GM12878 (cell line): ENCODE measurements at regions not wholly inside any gene's neighbourhood (a gene's known extent, or its start where the extent isn't known, plus 50 kb on each side); places are given as distances from the start of the nearest gene placed in this dataset.
"Not testable (repeated sequence)": the region's sequence is repeated elsewhere in the genome, so short reads cannot be mapped to it uniquely, and the experiment has no call there.

Source experiments
- ATAC-seq: fragments of 200-7000 bp; cut with Tn5 transposase; 3 replicates; pipeline ENCODE4 v1.9.1; 2020; ENCODE audit warnings: mild to moderate bottlenecking, moderate library complexity
- BruUV-seq: library from RNA; stranded (reverse); fragments of 400-500 nt; replicated peaks from 2 replicates; lab custom pipeline; 2021; lab: Mats Ljungman, UMichigan
- CTCF ChIA-PET: fragments of 300-600 bp; sonication (Branson Sonifier 250); formaldehyde crosslinking; extraction: SDS; loops from one replicate; lab custom pipeline; 2021; ENCODE audit warnings: inconsistent platforms; lab: Yijun Ruan, JAX
- POLR2A ChIA-PET: fragments of 350-600 bp; formaldehyde crosslinking; extraction: SDS; loops from one replicate; lab custom pipeline; 2021; ENCODE audit warnings: inconsistent platforms; lab: Charles Lee
- RAD21 ChIA-PET: fragments of 300-600 bp; sonication (Branson Sonifier 250); formaldehyde crosslinking; loops from one replicate; lab custom pipeline; 2023; ENCODE audit warnings: antibody characterized with exemption; ENCODE audit not compliant: unreplicated experiment; lab: Charles Lee
- SMC1A ChIA-PET: fragments of 300-600 bp; sonication (Branson Sonifier 250); formaldehyde crosslinking; loops from one replicate; lab custom pipeline; 2023; ENCODE audit not compliant: unreplicated experiment, uncharacterized antibody; lab: Charles Lee
- DNase-seq: peaks from one replicate; pipeline ENCODE4 v3.0.0-alpha.2; 2011; ENCODE audit warnings: low read depth, low spot score
- FAIRE-seq: peaks from 3 replicates; lab custom pipeline; 2011; peaks lifted over from hg19 to GRCh38; lab: Jason Lieb, UNC
- H2AFZ ChIP-seq: 2 replicates; pipeline ENCODE4 v1.6.0; 2011; ENCODE audit warnings: low read depth, low read length, control low read depth; ENCODE audit not compliant: control insufficient read depth
- H3K27ac ChIP-seq: 2 replicates; pipeline ENCODE4 v1.5.1; 2011; ENCODE audit warnings: control low read depth; ENCODE audit not compliant: control insufficient read depth, insufficient read depth
- H3K27me3 ChIP-seq, 2 experiments: replicated peaks in 1 of 2; 2 replicates each; pipeline versions ENCODE4 v1.6.0 to v1.6.1; 2011; ENCODE audit warnings: low read length in 1 of 2; ENCODE audit not compliant: control insufficient read depth in 2 of 2, insufficient read depth in 2 of 2
- H3K36me3 ChIP-seq, 2 experiments: 2 replicates each; pipeline ENCODE4 v1.5.1; 2011; ENCODE audit warnings: low read length in 1 of 2; ENCODE audit not compliant: control insufficient read depth in 2 of 2, insufficient read depth in 2 of 2
- H3K4me1 ChIP-seq: 2 replicates; pipeline ENCODE4 v1.6.1; 2011; ENCODE audit warnings: mild to moderate bottlenecking, low read length, moderate library complexity, mixed read lengths; ENCODE audit not compliant: control insufficient read depth, insufficient read depth
- H3K4me2 ChIP-seq: 2 replicates; pipeline ENCODE4 v1.6.0; 2011; ENCODE audit warnings: control low read depth; ENCODE audit not compliant: control insufficient read depth, insufficient read depth
- H3K4me3 ChIP-seq: fragments of 200-600 bp; sonication (generic); 2 replicates; pipeline ENCODE4 v1.5.1; 2016
- H3K79me2 ChIP-seq: 2 replicates; pipeline ENCODE4 v1.6.0; 2011; ENCODE audit warnings: low read length; ENCODE audit not compliant: control insufficient read depth, insufficient read depth
- H3K9ac ChIP-seq: 2 replicates; pipeline ENCODE4 v1.8.0; 2011; ENCODE audit warnings: low read length, control low read depth, mixed read lengths; ENCODE audit not compliant: control insufficient read depth, insufficient read depth
- H3K9me3 ChIP-seq: replicated peaks from 3 replicates; pipeline ENCODE4 v1.5.1; 2011; ENCODE audit warnings: mild to moderate bottlenecking, low read length; ENCODE audit not compliant: control insufficient read depth, insufficient read depth
- H4K20me1 ChIP-seq: 2 replicates; pipeline ENCODE4 v1.6.0; 2011; ENCODE audit not compliant: control insufficient read depth, insufficient read depth
- BHLHE40 ChIP-seq, 2 experiments: fragments of 450-650 bp in 1 of 2; IDR thresholded peaks; 2 replicates each; pipeline ENCODE4 v1.6.1; 2011 to 2017; ENCODE audit warnings: low read depth in 2 of 2, borderline replicate concordance in 1 of 2, improper control_type of control experiment in 1 of 2, low read length in 1 of 2, mild to moderate bottlenecking in 1 of 2
- CHD1 ChIP-seq: IDR thresholded peaks from 2 replicates; pipeline ENCODE4 v1.6.1; 2012; ENCODE audit warnings: low read depth, low read length, improper control_type of control experiment
- CREM ChIP-seq: IDR thresholded peaks from 2 replicates; pipeline ENCODE4 v1.6.1; 2014; ENCODE audit warnings: antibody characterized with exemption, low read depth
- ELK1 ChIP-seq: IDR thresholded peaks from 2 replicates; pipeline ENCODE4 v1.6.1; 2012; ENCODE audit warnings: low read depth, low read length, improper control_type of control experiment
- IKZF2 ChIP-seq, 2 experiments: fragments of 450-650 bp; IDR thresholded peaks; 2 replicates each; pipeline ENCODE4 v1.6.1; 2017; ENCODE audit warnings: mild to moderate bottlenecking in 2 of 2, moderate library complexity in 2 of 2
- IRF4 ChIP-seq: IDR thresholded peaks from 2 replicates; pipeline ENCODE4 v1.6.1; 2011; ENCODE audit warnings: low read depth, low read length
- NR2C2 ChIP-seq: IDR thresholded peaks from 2 replicates; pipeline ENCODE4 v1.6.1; 2011; ENCODE audit warnings: borderline replicate concordance, low read depth; ENCODE audit not compliant: control insufficient read depth, insufficient read length
- POLR2AphosphoS2 ChIP-seq: IDR thresholded peaks from 2 replicates; pipeline ENCODE4 v1.6.1; 2011; ENCODE audit warnings: low read depth, mild to moderate bottlenecking, low read length, improper control_type of control experiment, moderate library complexity
- RB1 ChIP-seq: fragments of 450-650 bp; formaldehyde crosslinking; IDR thresholded peaks from 2 replicates; pipeline ENCODE4 v1.6.1; 2017; ENCODE audit warnings: mild to moderate bottlenecking, borderline replicate concordance
- SMARCA5 ChIP-seq: fragments of 450-650 bp; IDR thresholded peaks from 2 replicates; pipeline ENCODE4 v1.6.1; 2017; ENCODE audit warnings: mild to moderate bottlenecking
- SP1 ChIP-seq: IDR thresholded peaks from one replicate; pipeline ENCODE4 v1.6.1; 2011; ENCODE audit warnings: low read depth, low read length
- TAF1 ChIP-seq: IDR thresholded peaks from 2 replicates; pipeline ENCODE4 v1.6.1; 2011; ENCODE audit warnings: mild to moderate bottlenecking, low read depth, low read length, borderline replicate concordance
- TCF3 ChIP-seq: IDR thresholded peaks from 2 replicates; pipeline ENCODE4 v1.6.1; 2012; ENCODE audit warnings: low read depth, mild to moderate bottlenecking, low read length, borderline replicate concordance; ENCODE audit not compliant: insufficient read depth
- USF2 ChIP-seq: IDR thresholded peaks from 2 replicates; pipeline ENCODE4 v1.6.1; 2011; ENCODE audit warnings: low read depth, low read length, improper control_type of control experiment, borderline replicate concordance
- ZNF207 ChIP-seq: fragments of 450-650 bp; IDR thresholded peaks from 2 replicates; pipeline ENCODE4 v1.6.1; 2014; ENCODE audit warnings: antibody characterized with exemption, mild to moderate bottlenecking, borderline replicate concordance
- ZNF274 ChIP-seq: IDR thresholded peaks from one replicate; pipeline ENCODE4 v1.8.0; 2011; ENCODE audit not compliant: insufficient read length, insufficient read depth
- ZNF622 ChIP-seq: fragments of 450-650 bp; IDR thresholded peaks from 2 replicates; pipeline ENCODE4 v1.6.1; 2017; ENCODE audit warnings: mild to moderate bottlenecking, inconsistent platforms
- WGBS: methylation state at CpG from one replicate; pipeline ENCODE4 v1.1.6; 2016; ENCODE audit warnings: low lambda C conversion rate; ENCODE audit not compliant: insufficient replicate concordance, insufficient coverage; ENCODE audit errors: missing lambda C conversion rate; 5-methylcytosine and 5-hydroxymethylcytosine counted together
- in situ Hi-C: fragments of 300-500 bp; cut with MboI; formaldehyde crosslinking; loops from 9 replicates; pipeline ENCODE4 v1.14.3; 2018; ENCODE audit warnings: mixed read lengths
- intact Hi-C: fragments of 100-400 bp; cut with micrococcal nuclease; formaldehyde crosslinking; loops from one replicate; pipeline ENCODE4 v1.14.2; 2022; ENCODE audit not compliant: unreplicated experiment

DNA sequence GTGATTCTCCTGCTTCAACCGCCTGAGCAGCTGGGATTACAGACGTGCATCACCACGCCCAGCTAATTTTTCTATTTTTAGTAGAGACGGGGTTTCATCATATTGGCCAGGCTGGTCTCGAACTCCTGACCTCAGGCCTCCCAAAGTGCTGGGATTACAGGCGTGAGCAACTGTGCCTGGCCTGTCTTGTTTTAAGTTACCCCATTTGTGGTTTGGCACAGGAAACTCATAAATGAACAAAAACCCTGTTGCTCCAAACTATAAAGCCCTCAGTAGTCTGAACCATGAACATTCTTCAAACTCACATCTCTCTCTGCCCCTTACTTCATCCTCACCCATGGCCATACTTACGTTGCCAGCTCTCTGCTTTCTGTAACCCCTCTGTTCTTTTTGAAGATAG is 61.7 kb downstream of the RHOU start:
- H4K20me1 ChIP-seq, H3K79me2 ChIP-seq, H3K27ac ChIP-seq, SMC1A ChIA-PET, POLR2A ChIA-PET, H3K4me1 ChIP-seq, FAIRE-seq, H3K4me2 ChIP-seq, BruUV-seq, in situ Hi-C loops, H2AFZ ChIP-seq, DNase-seq, H3K9ac ChIP-seq, ATAC-seq, H3K9me3 ChIP-seq, intact Hi-C loops, H3K36me3 ChIP-seq, CTCF ChIA-PET, H3K4me3 ChIP-seq, H3K27me3 ChIP-seq, RAD21 ChIA-PET: not testable (repeated sequence)
- WGBS = 20% methylated on average over 7 of the region's 7 CpGs

GRCh38 chr1:228798035-228798434 is 62.8 kb downstream of the RHOU start:
- BruUV-seq = no TSS peak
- H2AFZ ChIP-seq = no peak overlapping the region
- SMC1A ChIA-PET = interaction anchor here (0.7 to 0.9 kb wide), 2 partner anchors 60 to 661 kb away, joined by 3 read pairs; no protein-coding TSS in a partner anchor
- no peak overlapping the region for H3K4me3 ChIP-seq
- ATAC-seq (no peak), DNase-seq (no peak), FAIRE-seq (no peak)
- peaks cover 7% of the 10 kb centered on the region for H3K4me1 ChIP-seq
- no peaks in the 10 kb centered on the region for H3K79me2 ChIP-seq
- CTCF ChIA-PET = no interaction called here
- in situ Hi-C loops = no loop called here
- peaks cover 0 to under 1% of the 10 kb centered on the region in 2 experiments; a peak in 1 of 4 replicates for H3K27me3 ChIP-seq
- no peaks in the 10 kb centered on the region for H3K36me3 ChIP-seq
- RAD21 ChIA-PET = no interaction called here
- WGBS = 45% methylated on average over 2 of the region's 2 CpGs
- intact Hi-C loops = no loop called here
- no peaks in the 10 kb centered on the region; the same call in 2 of the 3 replicates for H3K9me3 ChIP-seq
- POLR2A ChIA-PET = no interaction called here
- H3K27ac ChIP-seq = no peak overlapping the region
- no peak overlapping the region for H3K9ac ChIP-seq
- H4K20me1 ChIP-seq = no peaks in the 10 kb centered on the region
- no peak overlapping the region for H3K4me2 ChIP-seq
- no peak for TF ChIP-seq USF2
- TF ChIP-seq BHLHE40 (IDR thresholded peaks at IDR 0.05; ENCODE audit: borderline replicate concordance in 1 of 2, low read depth in 2 of 2, low read length in 1 of 2) = no peak
- TF ChIP-seq SMARCA5 = no peak
- no peak for TF ChIP-seq CREM
- no peak for TF ChIP-seq IKZF2 (IDR thresholded peaks at IDR 0.05)
- no peak for TF ChIP-seq TAF1
- TF ChIP-seq TCF3 = no peak
- no peak for TF ChIP-seq SP1
- no peak for TF ChIP-seq CHD1
- TF ChIP-seq ZNF622 = no peak
- TF ChIP-seq NR2C2 = no peak
- no peak for TF ChIP-seq RB1
- no peak for TF ChIP-seq IRF4
- no peak for TF ChIP-seq ZNF274
- TF ChIP-seq ZNF207 = no peak
- TF ChIP-seq POLR2AphosphoS2 = no peak
- no peak for TF ChIP-seq ELK1
